GM18508 (cell line): ENCODE measurements at regions not wholly inside any gene's neighbourhood (a gene's known extent, or its start where the extent isn't known, plus 50 kb on each side); places are given as distances from the start of the nearest gene placed in this dataset.

ENCODE experiments used
- ATAC-seq: cut with Tn5 transposase; IDR thresholded peaks from one replicate; pipeline ENCODE4 v1.9.1; 2021; ENCODE audit warnings: moderate number of reproducible peaks; ENCODE audit not compliant: insufficient read depth, unreplicated experiment

DNA sequence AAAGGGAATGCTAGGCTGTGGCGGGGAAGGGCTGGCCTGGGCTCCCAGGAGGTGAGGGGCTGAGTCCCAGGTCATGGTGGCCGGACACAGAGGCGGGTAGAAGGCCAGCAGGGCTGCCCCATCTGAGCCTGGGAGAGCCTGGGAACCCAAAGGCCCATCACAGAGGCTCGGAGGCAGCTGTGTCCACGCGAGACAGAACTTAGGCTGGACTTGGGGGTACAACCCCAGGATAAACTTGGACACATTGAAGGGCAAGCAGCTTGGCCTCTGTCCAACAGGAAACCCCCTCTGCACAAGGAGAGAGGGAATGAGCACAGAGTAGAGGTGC, 95.9 kb downstream of the ZFP36L2 start:
- ATAC-seq: no peak

DNA sequence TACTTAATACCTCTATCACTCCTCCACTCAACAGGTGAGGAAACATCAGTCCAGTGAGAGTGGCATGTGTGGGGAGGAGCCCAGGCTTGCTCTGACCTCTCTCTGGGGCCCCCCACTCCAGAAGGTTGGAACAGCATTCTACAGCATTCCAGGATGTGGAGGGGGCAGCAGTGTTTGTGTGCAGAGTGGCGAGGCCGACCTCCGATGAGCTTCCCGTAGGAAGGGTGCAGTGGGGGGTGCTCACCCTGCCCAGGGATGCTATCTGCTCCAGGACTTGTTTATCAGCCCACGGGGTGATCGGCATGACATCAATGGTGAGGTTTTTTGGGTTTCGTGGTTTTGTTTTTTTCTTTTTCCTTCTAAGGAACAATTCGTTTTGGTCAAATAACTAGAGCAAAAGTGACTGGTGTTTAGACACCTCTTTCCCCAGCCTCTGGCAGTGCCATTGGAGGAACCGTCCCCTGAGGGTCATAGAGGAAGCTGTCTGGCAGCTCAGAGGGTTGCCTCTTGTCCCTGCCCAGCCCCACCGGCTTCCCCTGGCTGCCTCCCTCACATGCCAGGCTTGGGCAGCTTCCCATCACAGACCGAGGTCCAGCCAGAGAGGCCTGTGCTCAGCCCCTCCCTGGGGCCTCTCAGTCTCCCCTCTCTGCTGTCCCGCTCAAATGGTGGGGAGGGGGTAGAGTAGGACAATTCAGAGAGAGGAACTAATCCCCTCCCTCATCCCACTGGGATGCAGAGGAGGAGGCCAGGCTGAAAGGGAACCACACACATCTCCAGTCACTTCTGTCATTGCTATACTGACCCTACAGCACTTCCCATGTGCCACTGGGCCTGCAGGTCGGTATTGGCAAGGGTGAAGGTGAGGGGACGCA, 96.5 kb downstream of the ZFP36L2 start:
- no peak for ATAC-seq

- ATAC-seq: no peak
Observed at GRCh38 chr2:43128559-43128955, 97.8 kb downstream of the ZFP36L2 start.

GRCh38 chr2:43127941-43128558, 98.4 kb downstream of the ZFP36L2 start:
- ATAC-seq: no peak

DNA sequence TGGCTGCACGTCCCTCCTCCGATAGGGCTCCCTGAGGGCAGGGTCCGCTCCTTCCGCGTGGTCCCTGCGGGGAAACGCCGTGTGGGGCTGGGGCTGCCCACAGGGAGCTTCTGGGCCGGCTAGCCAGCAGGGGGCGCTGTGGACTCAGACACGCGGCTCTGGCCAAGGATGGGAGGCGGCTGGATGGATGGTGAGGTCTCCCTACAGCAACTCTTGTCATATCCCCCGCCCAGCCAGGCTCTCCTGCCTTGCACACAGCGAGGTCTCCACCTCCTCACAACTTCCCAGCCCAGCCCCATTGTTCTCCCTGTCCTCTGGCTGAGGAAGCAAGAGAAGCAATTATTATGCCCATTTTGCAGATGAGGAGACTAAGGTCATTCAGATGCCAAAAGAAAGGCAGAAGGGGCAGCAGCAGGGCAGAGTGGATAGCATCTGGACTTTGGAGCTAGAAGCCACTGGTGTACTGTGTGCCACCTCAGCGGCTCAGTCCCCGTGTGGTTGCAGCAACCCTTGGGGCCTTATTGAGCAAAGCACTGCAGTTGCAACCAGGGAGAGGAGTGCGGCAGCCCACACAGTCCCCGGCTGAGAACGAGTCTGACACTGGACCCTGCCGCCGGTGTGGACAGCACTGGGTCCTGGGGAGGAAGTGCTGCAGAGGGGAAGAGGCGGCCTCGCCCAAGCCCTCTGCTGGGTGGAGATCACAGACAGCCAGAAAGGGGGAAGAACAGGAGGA, 99.0 kb downstream of the ZFP36L2 start:
- ATAC-seq: no peak

DNA sequence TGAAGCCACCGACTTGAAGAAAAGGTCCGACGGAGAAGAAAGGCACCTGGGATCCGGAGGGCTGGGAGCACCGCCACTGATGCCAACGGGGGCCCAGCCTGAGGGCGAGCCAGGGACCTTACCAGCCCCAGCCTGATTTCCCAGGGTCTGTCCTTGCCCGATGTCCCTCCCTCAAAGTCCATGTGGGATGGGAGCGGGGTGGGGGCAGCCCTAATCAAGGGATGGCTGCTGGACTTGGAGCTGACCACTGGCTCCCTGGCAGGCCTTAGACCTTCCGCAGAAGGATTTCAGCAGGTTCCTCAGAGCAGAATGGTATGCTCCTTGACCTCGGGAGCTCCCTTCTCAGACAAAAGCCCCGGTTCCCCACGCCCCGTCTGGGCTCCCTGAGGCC, 99.6 kb downstream of the ZFP36L2 start:
- no peak for ATAC-seq

- no peak for ATAC-seq
Observed at GRCh38 chr2:43125090-43125998, 101.1 kb downstream of the ZFP36L2 start.

DNA sequence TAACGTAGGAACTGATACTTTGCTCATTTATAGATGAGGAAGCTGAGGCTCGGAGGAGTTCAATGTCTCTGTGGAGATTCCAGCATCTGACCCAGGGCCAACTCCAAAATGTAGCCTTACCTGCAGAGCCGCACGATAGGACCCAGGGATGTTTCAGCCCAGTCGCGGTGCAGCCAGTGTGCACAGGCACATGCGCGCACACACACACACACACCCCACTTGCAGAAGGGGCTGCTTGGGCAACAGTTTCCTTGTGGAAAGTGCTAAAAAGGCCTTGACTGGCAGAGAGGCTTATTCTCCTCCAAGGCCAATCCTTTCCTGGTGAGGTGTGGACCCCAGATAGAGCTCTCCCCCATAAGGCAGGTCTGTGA, 101.7 kb downstream of the ZFP36L2 start:
- no peak for ATAC-seq

DNA sequence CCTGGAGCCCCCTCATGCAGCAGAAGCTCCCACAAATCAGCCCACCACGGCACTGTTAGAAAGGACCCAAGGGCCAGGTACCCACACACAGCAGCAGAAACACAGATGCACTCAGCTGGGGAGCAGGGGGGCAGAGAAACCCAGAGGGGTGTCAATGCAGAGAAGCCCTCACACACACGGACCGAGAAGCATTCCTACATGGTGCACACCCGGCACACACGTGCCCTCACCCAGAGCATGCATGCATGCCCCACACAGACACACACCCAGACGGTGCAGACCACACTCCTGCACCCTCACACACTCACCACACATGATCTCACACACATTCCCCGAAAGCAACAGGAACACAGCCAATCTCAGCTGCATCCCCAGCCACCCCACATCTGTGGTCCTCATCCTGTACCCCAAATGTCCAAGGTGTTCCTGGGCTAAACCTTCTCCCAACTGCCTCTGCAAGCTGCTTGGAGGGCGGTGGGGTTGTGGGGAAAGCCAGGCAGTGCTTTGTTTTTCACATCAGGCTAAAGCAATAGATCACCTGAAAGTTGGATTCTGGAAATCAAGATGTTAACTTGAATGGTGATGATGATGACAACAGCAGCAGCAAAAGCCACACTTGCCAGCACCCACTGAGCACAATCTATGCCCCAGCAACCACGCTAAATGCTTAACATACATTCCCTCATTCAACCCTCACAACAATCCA, 102.3 kb downstream of the ZFP36L2 start:
- ATAC-seq: no peak

GRCh38 chr2:43123486-43123885, 102.9 kb downstream of the ZFP36L2 start:
- ATAC-seq: no peak

- ATAC-seq: no peak
Observed at GRCh38 chr2:43123028-43123427, 103.4 kb downstream of the ZFP36L2 start.

- ATAC-seq: no peak
Observed at GRCh38 chr2:43121580-43122314, 104.7 kb downstream of the ZFP36L2 start.

GRCh38 chr2:43119303-43119702, 107.1 kb downstream of the ZFP36L2 start:
- no peak for ATAC-seq

DNA sequence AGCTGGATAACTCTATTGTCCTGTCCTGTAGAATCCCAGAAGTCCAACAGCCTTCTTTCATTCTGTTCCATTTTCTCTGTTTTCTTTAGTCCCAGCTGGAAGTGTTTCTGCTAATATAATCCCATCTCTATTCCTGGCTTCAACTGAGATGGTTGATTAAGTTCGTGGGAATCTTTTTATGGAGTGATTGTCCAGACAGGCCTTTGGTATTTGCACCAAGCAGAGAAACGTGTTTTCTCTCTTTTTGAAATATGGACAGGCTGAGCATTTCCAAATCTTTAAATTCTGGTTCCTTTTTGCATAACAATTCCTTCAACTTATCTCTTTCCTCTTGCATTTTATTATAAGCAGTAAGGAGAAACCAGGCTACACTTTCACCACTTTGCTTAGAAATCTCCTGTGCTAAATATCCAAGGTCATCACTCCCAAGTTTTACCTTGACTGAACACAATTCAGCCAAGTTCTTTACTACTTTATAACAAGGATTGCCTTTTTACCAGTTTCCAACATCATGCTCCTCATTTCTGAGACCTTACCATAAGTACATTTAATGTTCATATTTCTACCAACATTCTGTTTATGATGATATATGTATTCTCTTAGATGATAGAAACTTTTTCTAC, 108.8 kb downstream of the ZFP36L2 start:
- ATAC-seq: no peak

DNA sequence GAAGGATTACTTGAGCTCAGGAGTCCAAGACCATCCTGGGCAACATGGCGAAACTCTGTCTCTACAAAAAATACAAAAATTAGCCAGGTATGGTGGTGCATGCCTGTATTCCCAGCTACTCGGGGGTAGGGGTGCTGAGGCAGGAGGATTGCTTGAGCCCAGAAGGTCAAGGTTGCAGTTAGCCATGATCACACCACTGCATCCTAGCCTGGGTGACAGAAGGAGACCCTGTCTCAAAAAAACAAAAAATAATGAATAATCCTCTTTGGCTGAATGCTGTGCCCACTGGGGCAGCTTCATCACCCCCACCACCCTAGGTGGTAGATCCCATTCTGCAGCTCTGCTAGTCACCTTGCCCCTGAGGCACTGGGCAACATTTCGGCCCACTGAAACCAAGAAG, 109.4 kb downstream of the ZFP36L2 start:
- ATAC-seq: no peak

- no peak for ATAC-seq
Observed at GRCh38 chr2:43115881-43116280, 110.5 kb downstream of the ZFP36L2 start.

DNA sequence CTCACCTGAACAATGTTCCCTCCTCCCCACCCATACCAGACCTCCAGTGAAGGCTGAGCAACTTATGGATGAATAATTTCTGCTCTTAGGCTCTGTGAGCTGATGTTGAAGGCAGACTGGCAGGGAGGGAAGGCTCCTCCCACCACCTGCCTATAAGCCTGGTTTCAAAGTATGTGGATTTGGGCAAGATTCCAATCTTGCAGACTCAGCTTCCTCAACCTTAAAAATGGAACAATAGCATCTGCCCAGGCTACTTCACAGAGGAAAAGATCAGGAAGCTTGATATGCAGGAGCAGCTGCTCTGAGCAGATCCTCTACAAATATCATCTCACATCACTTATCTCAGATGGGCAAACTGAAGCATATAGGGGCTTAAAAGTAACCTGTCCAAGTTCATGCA, 112.2 kb downstream of the ZFP36L2 start:
- ATAC-seq: no peak

- no peak for ATAC-seq
Observed at GRCh38 chr2:43111788-43112554, 114.4 kb downstream of the ZFP36L2 start.
